ENCODE measurements at regions not wholly inside any gene's neighbourhood (a gene's known extent, or its start where the extent isn't known, plus 50 kb on each side); places are given as distances from the start of the nearest gene placed in this dataset.
"Not testable (repeated sequence)": the region's sequence is repeated elsewhere in the genome, so short reads cannot be mapped to it uniquely, and the experiment has no call there.

DNA sequence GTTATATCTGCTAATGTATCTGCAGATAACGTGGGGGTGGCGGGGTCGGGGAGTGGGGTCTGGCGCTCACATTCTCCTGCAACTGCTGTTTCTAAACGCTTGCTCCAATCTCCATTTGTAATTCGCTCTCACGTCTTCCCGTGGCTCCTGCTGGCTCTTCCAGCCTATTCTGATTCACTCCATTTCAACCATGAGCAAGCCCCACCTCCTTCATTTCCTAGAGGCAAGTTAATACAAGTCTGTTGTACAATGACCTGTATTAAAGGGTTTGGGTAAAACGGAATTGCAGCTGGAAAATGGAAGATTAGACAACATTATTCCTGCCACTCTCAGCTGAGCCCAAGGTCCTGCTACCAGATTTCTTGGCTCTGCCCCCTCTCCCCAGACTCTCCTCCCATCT, 132.3 kb downstream of the CSNK2A3 start:
- DNase-seq (ENCODE audit: low read depth in 2 of 2): no peak

DNA sequence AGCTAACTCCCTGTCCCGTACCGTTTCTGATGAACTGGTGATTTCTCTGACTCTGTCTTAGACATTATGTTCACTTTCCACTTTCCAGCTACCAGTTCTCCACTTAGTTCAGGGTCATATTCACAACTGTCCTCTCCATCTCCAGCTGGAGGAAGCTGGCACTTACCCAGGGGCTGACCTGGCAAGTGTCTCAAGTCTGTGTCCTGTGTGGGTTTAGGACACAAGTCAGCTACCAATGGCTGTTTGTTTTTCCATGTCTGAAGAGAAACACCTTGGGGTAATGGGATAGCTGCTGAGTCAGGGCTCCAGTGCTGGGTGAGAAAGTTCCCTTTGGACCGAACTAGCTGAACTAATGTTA, 134.4 kb downstream of the CSNK2A3 start:
- no peak for DNase-seq (ENCODE audit: low read depth in 2 of 2)

DNA sequence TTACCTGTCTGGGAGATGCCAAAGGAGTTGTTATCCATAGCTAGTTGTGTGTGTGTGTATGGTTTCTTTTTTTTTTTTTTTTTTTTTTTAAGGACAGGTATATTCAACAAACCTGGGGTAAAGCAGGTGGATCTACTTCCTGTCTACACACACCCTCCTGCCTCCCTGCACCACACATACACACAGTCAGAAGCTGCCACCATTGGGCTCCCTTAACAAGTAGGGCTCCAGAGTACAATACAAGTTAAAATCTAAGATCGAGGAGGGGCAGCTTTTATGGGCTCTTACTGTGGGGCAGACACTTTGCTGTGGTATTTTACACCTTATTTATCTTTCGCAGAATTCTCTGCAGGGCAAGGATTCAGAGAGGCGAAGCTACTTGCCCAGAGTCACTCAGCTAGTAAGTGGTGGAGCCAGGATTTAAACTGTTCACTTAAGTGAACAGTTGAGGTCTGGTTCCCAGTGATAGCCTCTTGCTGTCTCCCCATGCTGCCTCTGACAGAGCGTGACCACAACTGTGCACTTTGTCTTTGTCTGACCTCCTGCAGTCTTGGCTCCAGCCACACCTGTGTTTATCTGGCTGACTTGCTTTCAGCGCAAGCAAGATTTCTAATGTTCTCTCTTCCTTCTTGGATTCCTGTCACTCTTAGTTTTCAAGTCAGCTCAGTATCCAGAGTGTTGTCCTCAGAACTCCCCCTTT, 135.0 kb downstream of the CSNK2A3 start:
- no peak for DNase-seq (ENCODE audit: low read depth in 2 of 2)

GRCh38 chr11:11217289-11217928, 135.6 kb downstream of the CSNK2A3 start:
- DNase-seq (ENCODE audit: low read depth in 2 of 2): no peak

GRCh38 chr11:11215944-11216343, 137.1 kb downstream of the CSNK2A3 start:
- no peak for DNase-seq (ENCODE audit: low read depth in 2 of 2)

DNA sequence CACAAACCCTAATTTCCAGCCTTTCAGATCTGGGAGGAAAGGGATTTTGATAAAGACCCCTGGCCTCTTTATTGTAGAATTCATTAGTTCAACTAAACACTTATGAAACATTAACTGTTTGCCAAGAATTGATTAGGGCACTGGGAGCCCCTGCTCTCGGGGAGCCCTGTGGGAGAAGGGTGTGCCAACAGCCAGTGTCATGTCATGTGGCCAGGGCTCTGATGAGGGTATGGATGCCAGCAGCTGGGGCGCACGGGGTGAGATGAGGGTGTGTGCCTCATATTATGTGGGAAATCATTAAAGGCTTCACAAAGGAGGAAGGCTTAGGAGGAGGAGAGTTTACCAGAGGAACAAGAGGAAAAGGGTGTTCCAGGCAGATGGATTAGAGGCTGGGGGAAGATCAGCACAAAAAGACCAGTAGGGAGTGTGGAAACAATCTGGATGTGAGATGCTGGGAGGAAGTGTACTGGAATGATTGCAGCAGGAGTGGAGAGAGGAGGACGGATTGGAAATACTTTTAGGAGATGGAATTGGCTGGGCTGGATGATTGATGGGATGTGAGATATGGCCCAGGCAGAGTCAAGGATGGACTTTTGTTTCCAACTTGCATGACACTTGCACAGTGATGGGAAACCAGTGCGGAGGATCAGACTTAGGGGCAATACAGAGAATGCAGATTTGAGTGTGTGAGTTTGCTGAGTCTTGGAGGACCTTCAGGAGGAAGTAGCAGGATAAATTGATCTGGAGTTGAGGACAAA, 137.8 kb downstream of the CSNK2A3 start:
- no peak for DNase-seq (ENCODE audit: low read depth in 2 of 2)

- no peak for DNase-seq (ENCODE audit: low read depth in 2 of 2)
These were observed 139.9 kb downstream of the CSNK2A3 start for GRCh38 chr11:11213117-11213516.

GRCh38 chr11:11211888-11212287, 141.2 kb downstream of the CSNK2A3 start:
- no peak for DNase-seq (ENCODE audit: low read depth in 2 of 2)

- DNase-seq (ENCODE audit: low read depth in 2 of 2): no peak
These were observed 141.9 kb downstream of the CSNK2A3 start for GRCh38 chr11:11211186-11211585.

DNA sequence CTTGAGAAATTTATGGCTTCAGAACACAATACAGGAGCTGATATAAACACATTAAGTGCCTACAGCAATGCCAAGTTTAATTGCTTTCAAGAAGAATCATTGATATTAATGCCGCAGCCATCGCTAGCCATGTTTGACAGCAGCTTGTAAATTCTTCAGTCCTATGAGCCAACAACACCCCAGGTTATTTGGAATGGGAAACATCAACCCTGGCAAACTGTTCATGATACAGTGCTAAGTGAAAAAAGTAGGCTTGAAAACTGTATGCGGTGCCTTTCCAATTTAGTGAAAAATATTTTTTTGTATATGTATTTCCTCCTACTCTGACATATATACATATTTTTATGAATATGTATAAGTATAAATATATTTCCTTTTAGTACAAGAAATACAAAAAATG, 142.6 kb downstream of the CSNK2A3 start:
- DNase-seq (ENCODE audit: low read depth in 2 of 2): no peak

DNA sequence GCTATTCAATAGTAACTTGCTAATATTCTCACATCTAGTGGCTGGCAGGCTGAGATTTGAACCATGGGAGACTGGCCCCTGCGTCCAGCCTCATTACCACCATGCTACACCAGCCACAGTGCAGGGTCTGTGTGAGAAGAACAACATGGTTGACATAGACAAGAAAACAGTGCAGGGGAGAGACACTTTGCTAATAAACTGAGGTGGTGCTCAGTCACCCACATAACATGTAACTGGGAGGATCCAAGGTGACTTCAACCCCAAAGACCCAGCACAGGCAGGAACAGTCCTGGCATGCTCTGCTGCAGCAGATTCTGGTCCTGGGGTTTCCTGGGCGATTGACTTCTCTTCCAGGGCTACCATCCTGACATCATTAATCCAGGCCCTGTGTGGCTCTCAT, 143.1 kb downstream of the CSNK2A3 start:
- DNase-seq (ENCODE audit: low read depth in 2 of 2): no peak

- DNase-seq (ENCODE audit: low read depth in 2 of 2): no peak
These were observed 144.1 kb downstream of the CSNK2A3 start for GRCh38 chr11:11208994-11209393.

- no peak for DNase-seq (ENCODE audit: low read depth in 2 of 2)
These were observed 145.6 kb downstream of the CSNK2A3 start for GRCh38 chr11:11207428-11207827.

GRCh38 chr11:11206484-11206883, 146.6 kb downstream of the CSNK2A3 start:
- DNase-seq (ENCODE audit: low read depth in 2 of 2): no peak

DNA sequence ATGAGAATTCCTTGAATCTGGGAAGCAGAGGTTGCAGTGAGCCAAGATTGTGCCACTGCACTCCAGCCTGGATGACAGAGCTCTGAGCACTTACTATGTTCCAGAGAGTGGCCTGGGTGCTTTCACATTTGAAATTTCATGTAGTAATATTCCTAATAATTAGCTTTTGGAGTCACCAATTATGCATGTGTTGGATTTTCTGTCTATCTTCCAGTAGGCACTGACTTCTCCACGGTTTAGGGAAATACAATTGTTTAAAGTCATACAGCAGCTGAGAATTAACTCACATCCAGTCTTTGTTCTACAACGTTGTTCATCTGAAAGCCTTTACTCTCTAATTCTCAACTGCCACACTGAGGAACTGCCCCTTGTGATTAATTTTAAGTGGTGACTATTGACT, 150.2 kb downstream of the CSNK2A3 start:
- DNase-seq (ENCODE audit: low read depth in 2 of 2): no peak

- DNase-seq (ENCODE audit: low read depth in 2 of 2): not testable (repeated sequence)
These were observed 151.7 kb downstream of the CSNK2A3 start for GRCh38 chr11:11201302-11201701.

DNA sequence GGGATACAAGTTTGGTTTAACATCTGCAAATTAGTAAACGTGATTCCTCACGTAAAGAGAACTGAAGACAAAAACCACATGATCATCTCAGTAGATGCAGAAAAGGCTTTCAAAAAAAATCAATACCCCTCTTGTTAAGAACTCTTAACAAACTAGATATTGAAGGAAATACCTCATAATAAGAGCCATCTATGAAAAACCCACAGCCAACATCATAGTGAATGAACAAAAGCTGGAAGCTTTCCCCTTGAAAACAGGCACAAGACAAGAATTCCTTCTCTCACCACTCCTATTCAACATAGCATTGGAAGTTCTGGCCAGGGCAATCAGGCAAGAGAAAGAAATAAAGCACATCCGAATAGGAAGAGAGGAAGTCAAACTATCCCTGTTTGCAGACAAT, 160.5 kb downstream of the CSNK2A3 start:
- DNase-seq (ENCODE audit: low read depth in 2 of 2): no peak

DNA sequence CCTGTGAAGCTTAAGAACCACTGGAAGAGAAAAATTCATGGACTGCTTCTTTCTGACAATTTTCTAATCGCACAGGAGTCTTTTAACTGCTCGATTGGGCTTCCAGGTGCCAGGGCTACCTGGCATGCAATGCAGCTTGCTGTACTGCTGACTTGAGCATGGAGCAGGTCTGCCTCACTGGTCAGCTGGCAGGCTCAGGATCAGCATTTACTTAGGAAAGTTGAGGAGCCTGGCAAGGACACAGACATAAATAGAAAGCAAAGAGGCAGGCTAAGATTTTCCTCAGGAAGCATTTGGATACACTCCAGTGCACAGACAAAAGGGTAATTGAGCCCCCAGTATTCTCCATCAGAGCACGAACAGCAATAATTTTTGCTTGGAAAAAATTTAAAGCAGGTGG, 163.5 kb downstream of the CSNK2A3 start:
- no peak for DNase-seq (ENCODE audit: low read depth in 2 of 2)

DNA sequence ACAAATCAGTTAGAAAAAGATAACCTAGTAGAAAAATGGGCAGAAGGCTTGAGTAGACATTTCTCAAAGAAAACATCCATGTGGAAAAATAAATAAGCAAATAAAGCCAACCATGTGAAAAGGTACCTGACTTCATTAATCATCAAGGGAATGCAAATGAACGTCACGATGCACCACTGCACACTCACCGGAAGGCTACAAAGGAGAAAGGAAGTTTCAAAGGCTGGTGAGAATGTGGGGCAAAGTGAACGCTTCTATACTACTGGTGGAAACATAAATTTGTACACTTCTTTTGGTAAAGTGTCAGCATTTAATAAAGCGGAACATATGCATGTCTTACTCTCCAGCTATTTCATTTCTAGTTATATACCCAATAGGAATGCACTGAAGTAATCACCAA, 166.8 kb downstream of the CSNK2A3 start:
- DNase-seq (ENCODE audit: low read depth in 2 of 2): no peak

- DNase-seq (ENCODE audit: low read depth in 2 of 2): no peak
These were observed 170.8 kb downstream of the CSNK2A3 start for GRCh38 chr11:11182261-11182660.

- DNase-seq (ENCODE audit: low read depth in 2 of 2): no peak
These were observed 174.1 kb downstream of the CSNK2A3 start for GRCh38 chr11:11178671-11179638.

Measured in stimulated activated CD8-positive, alpha-beta memory T cell treated with anti-CD3 and anti-CD28 coated beads, Interleukin-15, amount 100 ng/mL, for 48 hours (primary cell).